Activated naive CD4-positive, alpha-beta T cell treated with anti-CD3 and anti-CD28 coated beads, Interleukin-2, amount 50 U/mL, for 72 hours (primary cell): ENCODE measurements at regions not wholly inside any gene's neighbourhood (a gene's known extent, or its start where the extent isn't known, plus 50 kb on each side); places are given as distances from the start of the nearest gene placed in this dataset.
"Not testable (repeated sequence)": the region's sequence is repeated elsewhere in the genome, so short reads cannot be mapped to it uniquely, and the experiment has no call there.

Source experiments
- ATAC-seq, 2 donors: fragments of 150-1000 bp; cut with Tn5 transposase; 2 replicates each; pipeline ENCODE4 v1.10.0; 2021; ENCODE audit warnings: mild to moderate bottlenecking in 2 of 2, moderate library complexity in 2 of 2
- DNase-seq, 2 donors: peaks; one replicate each; pipeline ENCODE4 v3.0.0; 2021 to 2022; ENCODE audit warnings: low spot score in 2 of 2
- H3K27ac Mint-ChIP-seq, 2 donors: one replicate each; pipeline ENCODE4 v1.8.0; 2022; ENCODE audit warnings: mild to moderate bottlenecking in 2 of 2, mixed read lengths in 2 of 2
- H3K36me3 Mint-ChIP-seq, 2 donors: one replicate each; pipeline ENCODE4 v1.8.0; 2022; ENCODE audit warnings: mixed read lengths in 2 of 2
- H3K9me3 Mint-ChIP-seq, 2 donors: one replicate each; pipeline ENCODE4 v1.8.0; 2022; ENCODE audit warnings: mixed read lengths in 2 of 2

- peak overlapping the region in 1 of 2 donors; percentile 45 for H3K27ac Mint-ChIP-seq
- ATAC-seq: no peak
- DNase-seq: peak in 1 of 2 donors; percentile 2
- peaks cover 0 to 15% of the 10 kb centered on the region in 2 donors for H3K9me3 Mint-ChIP-seq
- peaks cover 5 to 7% of the 10 kb centered on the region in 2 donors for H3K36me3 Mint-ChIP-seq
Measured at GRCh38 chr17:77619326-77619725, 339.2 kb upstream of the TNRC6C start.

- Mint-ChIP-seq H3K36me3 (peaks cover 5 to 7% of the 10 kb centered on the region in 2 donors), H3K27ac (no peak overlapping the region), H3K9me3 (peaks cover 0 to 15% of the 10 kb centered on the region in 2 donors)
- ATAC-seq (no peak), DNase-seq (no peak)
Measured at GRCh38 chr17:77619851-77620250, 338.7 kb upstream of the TNRC6C start.

DNA sequence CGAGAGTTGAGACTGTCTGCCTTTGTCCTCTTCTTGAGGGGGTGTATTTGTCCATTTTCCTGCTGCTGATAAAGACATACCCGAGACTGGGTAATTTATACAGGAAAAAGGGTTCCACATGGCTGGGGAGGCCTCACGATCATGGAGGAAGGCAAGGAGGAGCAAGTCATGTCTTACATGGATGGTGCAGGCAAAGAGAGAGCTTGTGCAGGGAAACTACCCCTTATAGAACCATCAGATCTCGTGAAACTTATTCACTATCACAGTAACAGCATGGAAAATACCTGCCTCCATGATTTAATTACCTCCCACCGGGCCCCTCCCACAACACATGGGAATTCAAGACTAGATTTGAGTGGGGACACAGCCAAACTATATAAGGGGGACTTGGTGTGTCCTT, 338.2 kb upstream of the TNRC6C start:
- no peak overlapping the region for H3K27ac Mint-ChIP-seq
- H3K36me3 Mint-ChIP-seq: peaks cover 5 to 7% of the 10 kb centered on the region in 2 donors

GRCh38 chr17:77622084-77622483, 336.4 kb upstream of the TNRC6C start:
- H3K36me3 Mint-ChIP-seq: peaks cover 7 to 11% of the 10 kb centered on the region in 2 donors
- ATAC-seq, H3K27ac Mint-ChIP-seq, DNase-seq: not testable (repeated sequence)
- H3K9me3 Mint-ChIP-seq: peaks cover 3 to 18% of the 10 kb centered on the region in 2 donors

More for the DNA sequence above, 338.2 kb upstream of the TNRC6C start:
- DNase-seq: no peak
- peaks cover 0 to 15% of the 10 kb centered on the region in 2 donors for H3K9me3 Mint-ChIP-seq
- ATAC-seq: no peak

DNA sequence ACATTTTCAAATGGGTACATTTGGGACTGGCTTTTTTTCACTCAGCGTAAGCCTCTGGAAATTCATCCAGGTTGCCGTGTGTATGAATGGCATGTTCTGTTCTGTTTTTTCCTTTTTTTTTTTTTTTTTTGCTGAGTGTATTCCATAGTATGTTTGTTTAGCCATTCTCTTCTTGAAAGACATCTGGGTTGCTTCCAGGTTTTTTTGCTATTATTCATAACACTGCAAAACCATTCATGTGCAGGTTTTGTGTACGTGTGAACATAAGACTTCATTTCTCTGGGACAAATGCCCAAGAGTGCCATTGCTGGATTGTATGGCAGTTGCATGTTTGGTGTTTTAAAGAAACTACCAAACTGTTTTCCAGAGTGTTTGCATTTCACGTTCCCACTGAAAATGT, 335.9 kb upstream of the TNRC6C start:
- DNase-seq (no peak), ATAC-seq (no peak)
- H3K36me3 Mint-ChIP-seq: peaks cover 13 to 17% of the 10 kb centered on the region in 2 donors
- peaks cover 7 to 24% of the 10 kb centered on the region in 2 donors for H3K9me3 Mint-ChIP-seq
- H3K27ac Mint-ChIP-seq: no peak overlapping the region

DNA sequence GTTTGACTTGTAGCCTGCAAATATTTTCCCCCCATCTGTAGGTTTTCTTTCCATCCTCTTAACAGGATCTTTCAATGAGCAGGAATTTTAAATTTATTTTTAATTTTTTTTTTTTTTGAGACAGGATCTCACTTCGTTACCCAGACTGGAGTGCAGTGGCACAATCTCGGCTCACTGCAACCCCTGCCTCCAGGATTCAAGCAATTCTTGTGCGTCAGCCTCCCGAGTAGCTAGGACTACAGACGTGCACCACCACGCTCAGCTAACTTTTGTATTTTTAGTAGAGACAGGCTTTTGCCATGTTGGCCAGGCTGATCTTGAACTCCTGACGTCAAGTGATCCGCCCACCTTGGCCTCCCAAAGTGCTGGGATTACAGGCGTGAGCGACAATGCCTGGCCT, 335.2 kb upstream of the TNRC6C start:
- not testable (repeated sequence) for H3K27ac Mint-ChIP-seq, DNase-seq, ATAC-seq
- Mint-ChIP-seq H3K36me3 (peaks cover 18 to 22% of the 10 kb centered on the region in 2 donors), H3K9me3 (peaks cover 11 to 28% of the 10 kb centered on the region in 2 donors)

DNA sequence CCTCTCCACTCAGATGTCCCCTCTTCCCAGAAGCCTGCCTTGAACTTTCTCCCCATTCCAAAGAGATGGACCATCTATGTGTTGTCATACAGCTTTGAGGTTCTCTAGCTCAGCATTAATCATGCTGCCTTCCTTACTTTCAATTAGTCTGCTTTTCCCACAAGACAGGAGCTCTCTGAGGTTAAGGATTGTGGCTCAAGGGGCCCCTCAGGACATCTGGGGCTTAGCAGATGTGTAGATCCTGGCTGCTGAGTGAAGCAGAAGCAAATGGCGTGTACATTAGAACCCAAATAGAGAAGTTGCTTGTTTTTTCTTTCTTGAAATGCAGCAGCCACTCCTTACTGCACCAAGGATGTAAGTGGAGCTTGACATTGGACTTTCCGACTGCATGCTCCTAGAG, 330.5 kb upstream of the TNRC6C start:
- H3K36me3 Mint-ChIP-seq: peaks cover 13 to 15% of the 10 kb centered on the region in 2 donors
- no peak for DNase-seq
- ATAC-seq: no peak
- peaks cover 11 to 14% of the 10 kb centered on the region in 2 donors for H3K9me3 Mint-ChIP-seq
- no peak overlapping the region for H3K27ac Mint-ChIP-seq

GRCh38 chr17:77629284-77629683, 329.2 kb upstream of the TNRC6C start:
- peaks cover 11 to 14% of the 10 kb centered on the region in 2 donors for H3K9me3 Mint-ChIP-seq
- H3K27ac Mint-ChIP-seq, DNase-seq, ATAC-seq: not testable (repeated sequence)
- peaks cover 13 to 15% of the 10 kb centered on the region in 2 donors for H3K36me3 Mint-ChIP-seq

DNA sequence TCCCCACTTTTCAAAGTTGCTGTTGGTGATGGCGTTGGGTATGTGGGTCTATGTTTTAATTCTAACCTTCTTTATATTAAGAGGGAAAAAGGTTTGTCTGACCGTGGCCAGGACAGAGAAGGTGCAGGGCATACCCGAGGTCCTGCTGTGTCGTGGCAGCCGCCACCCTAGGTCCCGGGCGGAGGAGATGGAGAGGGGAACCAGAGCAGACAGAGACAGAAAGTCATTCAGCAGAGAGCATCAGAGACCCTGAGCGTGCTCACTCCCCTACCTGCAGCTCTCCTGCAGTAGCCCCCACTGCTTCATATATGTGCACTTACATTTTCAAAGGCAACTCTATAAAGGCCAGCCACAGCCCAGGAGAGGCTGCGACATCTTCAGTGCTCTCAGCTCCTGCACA, 327.2 kb upstream of the TNRC6C start:
- peaks cover 13 to 15% of the 10 kb centered on the region in 2 donors for H3K36me3 Mint-ChIP-seq
- peaks cover 11 to 14% of the 10 kb centered on the region in 2 donors for H3K9me3 Mint-ChIP-seq
- ATAC-seq: no peak
- no peak overlapping the region for H3K27ac Mint-ChIP-seq
- no peak for DNase-seq

DNA sequence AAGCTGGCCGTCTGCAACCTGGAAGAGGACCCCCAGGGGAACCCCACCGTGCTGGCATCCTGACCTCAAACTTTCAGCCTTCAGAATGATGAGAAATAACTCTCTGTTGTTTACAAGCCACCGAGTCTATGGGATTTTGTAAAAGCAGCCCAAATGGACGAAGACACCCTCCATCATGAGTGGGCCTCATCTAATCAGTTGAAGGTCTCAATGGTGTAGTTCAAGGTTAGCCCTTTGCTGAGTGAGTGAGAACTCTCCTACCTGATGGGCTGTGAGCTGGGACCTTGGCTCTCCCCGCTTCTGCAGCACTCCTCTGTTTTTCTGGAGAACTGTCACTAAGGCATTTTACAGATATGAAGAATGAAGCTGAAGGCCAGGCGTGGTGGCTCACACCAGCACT, 325.9 kb upstream of the TNRC6C start:
- H3K27ac Mint-ChIP-seq: no peak overlapping the region

DNA sequence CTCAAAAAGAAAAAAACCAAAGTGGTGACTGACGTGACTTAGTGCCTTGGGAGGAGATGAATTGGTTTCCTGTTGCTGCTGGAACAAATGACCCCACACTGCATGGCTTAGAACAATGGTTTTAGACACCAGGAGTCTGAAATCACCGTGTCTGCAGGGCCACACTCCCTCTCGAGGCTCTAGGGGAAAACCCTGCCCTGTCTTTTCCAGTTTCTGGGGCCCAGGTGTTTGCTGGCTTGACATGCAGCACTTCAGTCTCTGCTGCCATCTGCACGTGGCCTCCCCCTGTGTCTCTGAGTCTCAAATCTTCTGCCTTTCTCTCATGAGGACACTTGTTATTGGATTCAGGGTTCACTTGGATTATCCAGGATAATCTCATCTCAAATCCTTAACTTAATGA, 323.8 kb upstream of the TNRC6C start:
- DNase-seq: peak; percentile 59 to 62
- H3K36me3 Mint-ChIP-seq: no peaks in the 10 kb centered on the region
- H3K9me3 Mint-ChIP-seq: no peaks in the 10 kb centered on the region
- H3K27ac Mint-ChIP-seq: peak overlapping the region; percentile 74 to 82
- peak; percentile 97 to 99 for ATAC-seq

More for the DNA sequence above, 325.9 kb upstream of the TNRC6C start:
- no peak for DNase-seq
- Mint-ChIP-seq H3K9me3 (peaks cover 4 to 5% of the 10 kb centered on the region in 2 donors), H3K36me3 (peaks cover 6% of the 10 kb centered on the region in 2 donors)
- ATAC-seq: no peak

DNA sequence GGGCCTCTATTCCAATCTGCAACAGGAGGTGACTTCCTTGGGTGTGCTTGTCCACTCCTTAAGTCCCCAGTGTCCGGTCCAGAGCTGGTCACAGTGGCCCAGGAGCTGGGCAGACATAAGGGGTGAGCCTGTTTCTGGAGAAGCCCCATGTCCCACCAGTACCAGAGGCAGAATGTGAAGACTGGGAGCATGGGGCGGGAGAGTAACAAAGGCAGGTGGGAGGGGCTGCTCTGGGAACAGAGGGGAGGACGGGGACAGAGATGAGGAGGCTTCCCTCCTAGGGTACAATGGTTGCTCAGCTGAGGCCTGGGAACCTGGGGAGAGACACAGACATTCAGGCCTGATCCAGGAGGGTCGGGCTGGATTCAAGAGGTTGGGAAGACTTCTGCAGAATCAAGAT, 323.3 kb upstream of the TNRC6C start:
- Mint-ChIP-seq H3K9me3 (no peaks in the 10 kb centered on the region), H3K27ac (peak overlapping the region; percentile 74 to 82), H3K36me3 (no peaks in the 10 kb centered on the region)
- DNase-seq (no peak), ATAC-seq (no peak)

GRCh38 chr17:77635785-77636184, 322.7 kb upstream of the TNRC6C start:
- not testable (repeated sequence) for H3K36me3 Mint-ChIP-seq, H3K27ac Mint-ChIP-seq, ATAC-seq

GRCh38 chr17:77636835-77637817, 321.4 kb upstream of the TNRC6C start:
- Mint-ChIP-seq H3K9me3 (no peaks in the 10 kb centered on the region), H3K27ac (no peak overlapping the region), H3K36me3 (no peaks in the 10 kb centered on the region)
- DNase-seq (no peak), ATAC-seq (no peak)

More at GRCh38 chr17:77635785-77636184, 322.7 kb upstream of the TNRC6C start:
- H3K9me3 Mint-ChIP-seq, DNase-seq: not testable (repeated sequence)

DNA sequence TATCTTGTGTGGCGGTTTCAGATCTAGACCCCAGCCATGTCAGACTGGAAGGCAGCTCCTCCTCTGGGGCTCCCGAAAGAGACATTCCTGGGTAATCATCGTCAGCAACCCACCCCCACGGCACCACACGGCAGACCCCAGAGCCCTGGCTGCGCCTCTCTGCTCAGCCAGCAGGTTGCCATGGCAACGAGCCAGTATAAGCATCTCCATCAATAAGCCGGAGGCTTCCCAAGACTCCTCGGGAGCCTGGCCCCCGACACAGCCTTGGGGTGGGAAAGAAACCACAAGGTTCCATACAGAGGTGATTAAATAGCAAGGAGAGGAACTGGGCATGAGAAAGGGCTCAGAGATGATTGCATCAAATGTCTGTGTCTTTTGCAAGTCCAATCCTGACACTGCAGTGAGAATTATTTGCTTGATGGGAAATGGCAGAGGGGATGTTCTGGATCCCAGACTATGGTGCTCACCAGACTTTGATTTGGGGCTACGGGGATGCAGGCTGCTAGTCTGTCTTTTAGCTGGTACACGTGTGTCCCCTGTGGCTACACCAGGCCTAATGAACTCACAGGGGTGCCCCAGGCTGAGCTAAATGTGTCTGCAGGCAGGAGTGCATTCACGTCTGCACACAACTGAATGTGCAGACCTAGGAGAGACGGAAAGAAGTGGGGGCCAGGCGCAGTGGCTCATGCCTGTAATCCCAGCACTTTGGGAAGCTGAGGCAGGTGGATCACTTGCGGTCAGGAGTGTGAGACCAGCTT, 320.5 kb upstream of the TNRC6C start:
- ATAC-seq (no peak), DNase-seq (no peak)
- Mint-ChIP-seq H3K36me3 (no peaks in the 10 kb centered on the region), H3K27ac (peak overlapping the region in 1 of 2 donors; percentile 9), H3K9me3 (no peaks in the 10 kb centered on the region)

DNA sequence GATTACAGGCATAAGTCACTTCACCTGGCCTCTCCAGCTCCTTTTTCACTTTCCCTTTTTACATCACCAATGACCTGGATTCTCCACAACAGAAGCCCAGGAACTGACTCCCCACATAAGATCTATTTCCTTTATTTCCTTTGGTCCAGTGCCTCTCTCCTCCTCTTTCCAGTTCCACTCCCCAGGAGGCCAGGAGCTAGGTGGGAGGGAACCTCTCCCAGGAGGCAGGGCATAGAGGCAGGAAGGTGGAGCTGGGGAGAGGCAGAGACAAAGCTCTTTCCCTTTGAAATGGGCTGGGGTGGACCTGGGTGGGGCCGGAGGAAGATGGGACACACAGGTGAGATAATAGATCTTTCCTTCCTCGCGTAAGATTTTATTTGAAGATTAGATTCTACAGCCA, 318.3 kb upstream of the TNRC6C start:
- DNase-seq (no peak), ATAC-seq (no peak)
- no peaks in the 10 kb centered on the region for H3K9me3 Mint-ChIP-seq
- H3K36me3 Mint-ChIP-seq: no peaks in the 10 kb centered on the region
- peak overlapping the region in 1 of 2 donors; percentile 26 for H3K27ac Mint-ChIP-seq
